ENCODE measurements at regions not wholly inside any gene's neighbourhood (a gene's known extent, or its start where the extent isn't known, plus 50 kb on each side); places are given as distances from the start of the nearest gene placed in this dataset.
"Not testable (repeated sequence)": the region's sequence is repeated elsewhere in the genome, so short reads cannot be mapped to it uniquely, and the experiment has no call there.

GRCh38 chrX:116726806-116727205 lies 264.0 kb upstream of the CT83 start:
- Histone ChIP-seq H3K27me3 (ENCODE audit: insufficient read depth, low read length) (no peaks in the 10 kb centered on the region), H3K27ac (ENCODE audit: low read depth, low read length) (no peak overlapping the region), H3K9me3 (ENCODE audit: control insufficient read depth in 1 of 2, insufficient read depth in 1 of 2, low read depth in 1 of 2, low read length in 2 of 2) (no peaks in the 10 kb centered on the region), H3K4me1 (ENCODE audit: control insufficient read depth in 1 of 2, insufficient read depth in 2 of 2, low read length in 2 of 2) (no peaks in the 10 kb centered on the region), H2AFZ (ENCODE audit: low read depth, low read length, poor library complexity, severe bottlenecking) (no peak overlapping the region), H4K20me1 (ENCODE audit: insufficient read depth) (no peaks in the 10 kb centered on the region), H3K4me2 (ENCODE audit: low read length) (no peak overlapping the region), H3K4me3 (replicated peaks in 1 of 2; ENCODE audit: low read depth in 1 of 2, low read length in 2 of 2) (no peak overlapping the region), H3K36me3 (ENCODE audit: control insufficient read depth in 1 of 2, insufficient read depth in 2 of 2, low read length in 2 of 2) (no peaks in the 10 kb centered on the region), H3K9ac (ENCODE audit: low read length) (no peak overlapping the region), H3K9me2 (ENCODE audit: insufficient read depth) (no peaks in the 10 kb centered on the region), H3K79me2 (ENCODE audit: insufficient read depth, low read length) (no peaks in the 10 kb centered on the region)
- no peak for ATAC-seq
- TF ChIP-seq ZNF274 (IDR thresholded peaks at IDR 0.05; ENCODE audit: low read depth, low read length): no peak
- no peak for TF ChIP-seq YY1 (IDR thresholded peaks at IDR 0.05; ENCODE audit: extremely low read depth, insufficient replicate concordance, low read depth, low read length)
- TF ChIP-seq ZBTB33 (IDR thresholded peaks at IDR 0.05; ENCODE audit: extremely low read depth, insufficient replicate concordance, low read length): no peak
- TF ChIP-seq ZFX (IDR thresholded peaks at IDR 0.05): no peak
- TF ChIP-seq EZH2 (IDR thresholded peaks at IDR 0.05): no peak
- no peak for TF ChIP-seq CBX3 (IDR thresholded peaks at IDR 0.05; ENCODE audit: low read depth)
- TF ChIP-seq ELF1 (IDR thresholded peaks at IDR 0.05; ENCODE audit: borderline replicate concordance, low read depth): no peak
- no peak for TF ChIP-seq POLR2AphosphoS5 (IDR thresholded peaks at IDR 0.05; ENCODE audit: low read depth, low read length)
- TF ChIP-seq CEBPB (IDR thresholded peaks at IDR 0.05; ENCODE audit: low read depth): no peak
- ChIA-PET CTCF (no interaction called here), RAD21 (ENCODE audit: low non-redundant PET in 1 of 2, low total read pairs in 2 of 2, uncharacterized antibody in 2 of 2, unreplicated experiment in 2 of 2) (no interaction called here), POLR2A (no interaction called here)
- intact Hi-C loops (cut with micrococcal nuclease): no loop called here
- no peak for DNase-seq (ENCODE audit: low read depth, low spot score)
- no TSS peak for BruUV-seq (replicated peaks)

GRCh38 chrX:116694046-116694445 lies 231.3 kb upstream of the CT83 start:
- Histone ChIP-seq H3K36me3 (ENCODE audit: control insufficient read depth in 1 of 2, insufficient read depth in 2 of 2, low read length in 2 of 2) (no peaks in the 10 kb centered on the region), H3K4me3 (replicated peaks in 1 of 2; ENCODE audit: low read depth in 1 of 2, low read length in 2 of 2) (no peak overlapping the region), H3K79me2 (ENCODE audit: insufficient read depth, low read length) (no peaks in the 10 kb centered on the region), H3K4me2 (ENCODE audit: low read length) (no peak overlapping the region), H3K9ac (ENCODE audit: low read length) (no peak overlapping the region), H3K9me3 (ENCODE audit: control insufficient read depth in 1 of 2, insufficient read depth in 1 of 2, low read depth in 1 of 2, low read length in 2 of 2) (no peaks in the 10 kb centered on the region), H2AFZ (ENCODE audit: low read depth, low read length, poor library complexity, severe bottlenecking) (no peak overlapping the region), H3K27ac (ENCODE audit: low read depth, low read length) (no peak overlapping the region), H3K27me3 (ENCODE audit: insufficient read depth, low read length) (no peaks in the 10 kb centered on the region), H3K9me2 (ENCODE audit: insufficient read depth) (no peaks in the 10 kb centered on the region), H3K4me1 (ENCODE audit: control insufficient read depth in 1 of 2, insufficient read depth in 2 of 2, low read length in 2 of 2) (no peaks in the 10 kb centered on the region), H4K20me1 (ENCODE audit: insufficient read depth) (no peaks in the 10 kb centered on the region)
- DNase-seq (ENCODE audit: low read depth, low spot score) (no peak), ATAC-seq (no peak)
- BruUV-seq (replicated peaks): no TSS peak
- ChIA-PET RAD21 (ENCODE audit: low non-redundant PET in 1 of 2, low total read pairs in 2 of 2, uncharacterized antibody in 2 of 2, unreplicated experiment in 2 of 2) (no interaction called here), POLR2A (no interaction called here), CTCF (no interaction called here)
- TF ChIP-seq, protein P1, sequence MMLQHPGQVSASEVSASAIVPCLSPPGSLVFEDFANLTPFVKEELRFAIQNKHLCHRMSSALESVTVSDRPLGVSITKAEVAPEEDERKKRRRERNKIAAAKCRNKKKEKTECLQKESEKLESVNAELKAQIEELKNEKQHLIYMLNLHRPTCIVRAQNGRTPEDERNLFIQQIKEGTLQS (IDR thresholded peaks at IDR 0.05): no peak
- TF ChIP-seq SP1 (IDR thresholded peaks at IDR 0.05; ENCODE audit: low read depth) (no peak), ELF1 (IDR thresholded peaks at IDR 0.05; ENCODE audit: borderline replicate concordance, low read depth) (no peak), TCF7L2 (IDR thresholded peaks at IDR 0.05; ENCODE audit: borderline replicate concordance, extremely low read depth, insufficient read depth, insufficient read length) (no peak), SIN3A (IDR thresholded peaks at IDR 0.05; ENCODE audit: low read depth) (no peak), POLR2AphosphoS5 (IDR thresholded peaks at IDR 0.05; ENCODE audit: low read depth, low read length) (no peak), RAD21 (IDR thresholded peaks at IDR 0.05; ENCODE audit: low read depth) (no peak)
- intact Hi-C loops (cut with micrococcal nuclease): no loop called here

- H3K4me3 ChIP-seq (replicated peaks in 1 of 2; ENCODE audit: low read depth in 1 of 2, low read length in 2 of 2); DNase-seq (ENCODE audit: low read depth, low spot score); H3K79me2 ChIP-seq (ENCODE audit: insufficient read depth, low read length); H3K27me3 ChIP-seq (ENCODE audit: insufficient read depth, low read length); H4K20me1 ChIP-seq (ENCODE audit: insufficient read depth); H3K27ac ChIP-seq (ENCODE audit: low read depth, low read length); H3K36me3 ChIP-seq (ENCODE audit: control insufficient read depth in 1 of 2, insufficient read depth in 2 of 2, low read length in 2 of 2); POLR2A ChIA-PET; CTCF ChIA-PET; BruUV-seq (replicated peaks); H3K9me3 ChIP-seq (ENCODE audit: control insufficient read depth in 1 of 2, insufficient read depth in 1 of 2, low read depth in 1 of 2, low read length in 2 of 2); H3K9ac ChIP-seq (ENCODE audit: low read length); H3K4me2 ChIP-seq (ENCODE audit: low read length); intact Hi-C loops (cut with micrococcal nuclease); ATAC-seq; RAD21 ChIA-PET (ENCODE audit: low non-redundant PET in 1 of 2, low total read pairs in 2 of 2, uncharacterized antibody in 2 of 2, unreplicated experiment in 2 of 2); H3K4me1 ChIP-seq (ENCODE audit: control insufficient read depth in 1 of 2, insufficient read depth in 2 of 2, low read length in 2 of 2); H3K9me2 ChIP-seq (ENCODE audit: insufficient read depth); H2AFZ ChIP-seq (ENCODE audit: low read depth, low read length, poor library complexity, severe bottlenecking): not testable (repeated sequence)
These were observed 216.8 kb upstream of the CT83 start for GRCh38 chrX:116679544-116679943.

Measured in HCT116 (cell line).